HG02759 (cell line): ENCODE measurements at regions not wholly inside any gene's neighbourhood (a gene's known extent, or its start where the extent isn't known, plus 50 kb on each side); places are given as distances from the start of the nearest gene placed in this dataset.

Source experiments
- ATAC-seq: cut with Tn5 transposase; IDR thresholded peaks from one replicate; pipeline ENCODE4 v1.9.1; 2021; ENCODE audit warnings: mild to moderate bottlenecking, moderate library complexity; ENCODE audit not compliant: unreplicated experiment

DNA sequence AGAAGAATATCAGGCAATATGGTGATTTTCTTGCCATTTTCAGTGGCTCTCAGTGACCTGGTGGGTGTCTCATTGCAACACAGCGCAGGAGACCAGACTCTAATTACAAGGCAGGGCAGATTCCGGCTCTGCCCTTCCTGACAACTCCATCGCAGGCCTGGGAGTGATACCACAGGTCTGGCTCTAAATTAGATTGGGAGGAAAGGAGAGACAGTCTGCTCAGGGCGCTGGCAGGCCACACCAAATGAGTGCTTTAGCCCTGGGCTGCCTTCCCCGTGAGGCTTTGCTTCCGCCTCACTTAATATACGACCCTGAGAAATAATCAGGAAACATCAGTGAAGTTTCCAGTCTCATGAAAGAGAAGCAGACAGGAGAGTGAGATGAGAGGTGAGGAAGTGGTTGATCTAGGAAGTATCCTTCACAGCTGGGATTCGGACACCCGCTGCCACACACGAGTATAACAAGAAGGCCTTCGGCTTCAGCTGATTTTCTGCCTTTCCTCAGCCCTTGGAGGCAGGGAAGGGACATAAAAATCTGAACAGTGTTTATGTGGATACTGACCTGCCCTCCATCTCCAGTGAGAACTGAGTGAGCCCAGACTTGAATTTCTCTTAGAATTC is 73.7 kb upstream of the PROK2 start:
- ATAC-seq, result no peak

DNA sequence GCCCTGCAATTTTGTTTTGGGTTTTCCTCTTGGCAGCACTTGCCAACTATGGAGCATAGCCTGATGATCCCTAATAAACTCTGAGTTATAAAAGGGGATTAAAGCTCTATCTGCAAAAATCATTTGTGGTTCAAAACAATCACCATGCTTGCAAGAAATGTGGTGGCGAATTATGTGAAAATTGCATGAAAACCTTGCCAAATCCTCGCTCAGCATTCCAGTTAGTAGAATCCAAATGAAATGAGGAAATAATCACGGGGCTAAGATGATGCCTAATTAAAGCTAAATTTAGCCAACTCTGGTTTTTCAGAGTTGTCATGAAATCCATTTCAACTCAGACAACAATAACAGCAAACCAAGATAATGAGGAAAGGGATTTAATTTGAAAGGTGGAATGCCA is 73.0 kb upstream of the PROK2 start:
- ATAC-seq, result no peak

DNA sequence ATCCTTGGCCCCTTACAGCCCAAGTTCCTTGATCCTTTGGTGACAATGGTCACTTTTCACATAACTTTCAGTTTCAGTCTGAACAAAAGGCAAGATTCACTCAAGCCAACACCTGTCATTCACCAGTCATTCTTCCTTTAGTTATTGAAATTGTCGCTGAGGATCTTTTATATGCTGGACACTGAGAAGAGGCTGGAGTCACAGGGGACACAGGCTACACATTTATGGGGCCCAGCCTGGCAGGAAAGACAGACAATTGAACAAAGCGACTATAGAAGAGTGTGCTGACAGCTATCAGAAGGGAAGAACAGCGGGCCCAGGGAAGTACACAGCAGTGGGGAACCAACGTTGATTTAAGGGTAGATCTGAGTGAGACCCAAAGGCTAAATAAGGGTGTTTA is 69.8 kb upstream of the PROK2 start:
- ATAC-seq, result no peak

DNA sequence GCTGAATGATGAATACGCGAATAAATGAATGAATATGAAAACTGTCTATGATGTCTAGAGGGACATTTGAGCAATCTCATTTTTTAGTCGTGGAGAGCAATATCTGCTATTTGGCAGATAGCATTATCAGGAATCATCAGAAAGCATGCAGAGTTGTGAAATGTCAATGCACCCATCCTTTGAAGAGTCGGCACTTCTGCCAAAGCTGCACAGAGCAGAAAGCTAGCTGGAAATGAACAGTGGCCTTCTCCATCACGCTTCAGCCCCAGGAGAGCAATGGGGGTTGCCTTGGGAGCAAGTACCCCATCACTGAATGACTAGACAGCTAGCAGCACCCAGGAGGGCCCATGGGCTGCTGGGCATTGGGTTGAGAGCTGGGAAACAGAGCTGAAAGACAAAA is 69.1 kb upstream of the PROK2 start:
- ATAC-seq, result no peak

DNA sequence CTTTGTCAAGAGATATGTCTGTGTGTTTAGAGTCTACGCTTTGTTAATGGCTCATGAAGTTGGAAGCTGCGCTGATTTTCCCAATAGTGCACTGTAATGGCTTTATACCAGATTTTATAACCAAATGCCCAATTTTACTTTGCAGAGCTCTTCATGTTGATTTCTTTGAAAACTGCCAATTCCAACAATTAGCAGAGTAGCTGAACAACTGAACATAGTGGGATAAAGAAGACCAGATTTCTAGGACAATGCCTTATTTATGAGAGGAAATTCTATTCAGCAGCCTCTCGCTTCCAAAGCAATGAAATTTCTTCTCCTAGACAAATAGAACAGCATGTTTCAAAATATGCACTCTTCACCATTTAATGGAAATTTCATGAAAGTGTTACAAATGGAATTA is 66.9 kb upstream of the PROK2 start:
- no peak for ATAC-seq

DNA sequence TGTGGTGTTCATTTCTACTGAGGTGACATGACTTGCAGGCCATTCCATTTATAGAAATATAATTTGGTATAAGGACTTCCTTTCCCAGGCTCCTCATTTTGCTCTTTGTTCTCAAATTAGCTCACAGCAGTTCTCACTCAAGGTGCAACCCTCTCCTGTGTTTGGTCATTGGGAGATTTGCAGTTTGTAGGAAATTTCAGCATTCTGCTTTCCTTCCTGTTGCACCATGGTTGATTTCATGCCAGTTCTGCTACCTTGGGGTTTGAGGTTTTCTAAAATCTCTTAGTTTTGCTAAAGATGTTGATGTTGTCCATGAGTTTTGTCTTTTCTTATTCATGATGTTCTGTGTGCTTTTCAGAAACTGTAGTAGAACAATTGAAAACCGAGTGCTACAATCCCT is 65.7 kb upstream of the PROK2 start:
- no peak for ATAC-seq

DNA sequence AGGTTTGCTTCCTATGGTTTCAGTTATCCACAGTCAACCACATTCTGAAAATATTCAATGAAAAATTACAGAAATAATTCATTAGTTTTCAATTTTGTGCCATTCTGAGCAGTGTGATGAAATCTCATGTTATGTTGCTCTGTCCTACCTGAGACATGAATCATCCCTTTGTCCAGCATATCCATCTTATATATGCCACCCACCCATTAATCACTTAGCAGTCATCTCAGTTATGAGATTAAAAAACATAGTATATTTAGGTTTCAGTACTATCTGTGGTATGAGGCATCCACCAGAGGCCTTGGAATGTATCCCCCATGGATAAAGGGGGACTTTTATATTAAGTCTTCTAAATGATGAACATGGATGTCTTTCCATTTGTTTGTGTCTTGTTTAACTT is 64.7 kb upstream of the PROK2 start:
- no peak for ATAC-seq

DNA sequence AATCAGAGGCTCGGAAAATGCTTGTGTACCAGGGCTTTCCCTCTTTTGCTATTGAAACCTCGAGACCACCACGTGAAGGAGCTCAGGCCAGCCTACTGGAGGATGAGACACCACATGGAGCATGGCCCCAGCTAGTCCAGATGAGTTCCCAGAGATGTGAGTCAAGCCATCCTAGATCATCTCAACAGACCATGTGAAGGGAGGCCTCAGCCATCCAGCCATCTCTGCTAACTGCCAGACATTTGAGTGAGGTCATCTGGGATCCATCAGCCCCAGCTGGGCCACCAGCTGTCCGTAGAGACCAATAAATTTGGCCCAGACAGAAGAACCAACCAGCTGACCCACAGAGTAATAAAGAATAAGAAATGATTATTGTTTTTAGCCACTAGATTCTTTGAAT is 62.8 kb upstream of the PROK2 start:
- no peak for ATAC-seq

DNA sequence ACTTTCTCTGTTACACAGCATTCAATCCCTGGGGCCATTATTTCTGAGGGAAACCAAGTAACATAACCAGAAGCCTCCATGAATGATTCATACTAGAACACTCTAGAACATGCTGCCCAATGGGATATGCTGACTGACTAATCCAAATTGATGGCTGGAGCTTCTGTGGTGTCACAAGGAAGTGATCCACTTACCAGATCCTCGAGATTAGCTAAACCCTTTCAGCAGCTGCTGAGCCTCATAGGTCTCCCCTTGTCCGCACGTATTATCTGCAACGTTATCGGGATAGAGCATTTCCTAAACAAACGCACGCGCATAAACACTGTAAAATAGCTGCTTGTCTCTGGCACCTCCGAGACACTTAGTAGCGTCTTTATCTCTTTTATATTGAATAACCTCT is 61.2 kb upstream of the PROK2 start:
- no peak for ATAC-seq

DNA sequence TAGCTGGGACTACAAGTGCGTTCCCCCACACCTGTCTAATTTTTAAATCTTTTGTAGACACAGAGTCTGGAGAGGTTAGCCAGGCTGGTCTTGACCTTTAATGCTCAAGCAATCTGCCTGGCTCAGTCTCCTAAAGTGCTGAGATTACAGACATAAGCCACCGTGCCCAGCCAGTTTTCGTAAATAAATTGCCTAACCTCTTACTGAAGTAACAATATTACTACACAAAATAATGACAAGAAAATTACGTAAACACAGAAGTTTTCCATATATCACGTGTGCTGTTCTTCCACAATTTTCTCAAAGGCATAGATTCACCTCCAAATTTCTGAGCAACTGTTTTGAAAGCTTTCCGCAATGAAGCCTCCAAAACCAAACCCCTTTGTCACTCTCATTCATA is 58.1 kb upstream of the PROK2 start:
- no peak for ATAC-seq

DNA sequence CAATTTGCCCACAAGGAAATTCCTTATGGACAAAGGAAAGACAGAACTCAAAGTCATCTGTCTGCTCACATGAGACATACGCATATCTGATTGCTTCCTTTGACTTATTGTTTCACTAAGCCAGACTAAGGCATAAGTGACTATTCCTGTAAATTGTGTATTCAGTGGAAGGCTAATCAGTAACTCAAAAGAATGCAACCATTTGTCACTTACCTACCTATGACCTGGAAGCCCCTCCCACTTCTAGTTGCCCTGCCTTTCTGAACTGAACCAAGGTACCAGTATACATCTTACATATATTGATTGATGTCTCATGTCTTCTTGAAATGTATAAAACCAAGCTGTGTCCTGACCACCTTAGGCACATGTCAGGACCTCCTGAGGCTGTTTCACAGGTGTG is 53.5 kb upstream of the PROK2 start:
- no peak for ATAC-seq
